NB4 (cell line): ENCODE measurements at regions not wholly inside any gene's neighbourhood (a gene's known extent, or its start where the extent isn't known, plus 50 kb on each side); places are given as distances from the start of the nearest gene placed in this dataset.

Experiments used
- MYC ChIP-seq: IDR thresholded peaks from 2 replicates; pipeline ENCODE4 v1.6.1; 2011; ENCODE audit warnings: low read depth, low read length
- POLR2A ChIP-seq: IDR thresholded peaks from 2 replicates; pipeline ENCODE4 v1.6.1; 2011; ENCODE audit warnings: mild to moderate bottlenecking; ENCODE audit not compliant: insufficient read length; ENCODE audit errors: extremely low read depth
- TF ChIP-seq, protein P1 (sequence below): IDR thresholded peaks from one replicate; pipeline ENCODE4 v1.5.1; 2012; ENCODE audit warnings: low read depth, low read length
- TF ChIP-seq, protein P2 (sequence below): IDR thresholded peaks from 2 replicates; pipeline ENCODE4 v1.6.1; 2011; ENCODE audit warnings: low read depth, low read length

DNA sequence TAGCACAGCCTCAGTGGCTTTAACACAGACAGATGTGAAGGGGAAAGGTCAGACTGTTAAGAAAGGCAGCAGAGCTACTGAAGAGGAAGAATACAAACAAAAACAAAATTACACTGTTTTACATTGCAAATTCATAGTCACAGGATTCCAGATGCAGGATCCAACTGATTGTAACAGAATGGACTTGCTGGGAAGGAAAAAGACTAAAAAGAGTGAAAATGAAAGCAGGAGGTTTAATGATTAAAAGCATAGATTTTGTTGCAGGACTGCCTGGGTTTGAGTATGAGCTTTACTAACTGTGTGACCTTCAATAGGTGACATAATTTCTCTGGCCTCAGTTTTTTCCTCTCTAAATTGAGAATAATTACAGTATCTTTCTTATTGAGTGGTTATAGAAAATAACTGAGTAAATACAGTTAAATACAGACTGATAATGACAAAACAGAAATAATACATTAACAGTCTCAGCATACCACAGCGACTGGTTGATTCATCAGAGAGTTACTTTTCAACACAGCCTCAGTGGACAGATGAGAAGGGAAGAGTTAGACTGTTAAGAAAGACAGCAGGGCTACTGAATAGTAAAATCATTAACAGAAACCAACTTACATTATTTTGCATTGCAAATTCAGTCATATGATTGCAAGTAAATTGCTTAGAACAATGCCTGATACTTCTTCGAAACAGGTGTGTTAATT lies 704.2 kb upstream of the TENM4 start:
- TF ChIP-seq, protein P1, sequence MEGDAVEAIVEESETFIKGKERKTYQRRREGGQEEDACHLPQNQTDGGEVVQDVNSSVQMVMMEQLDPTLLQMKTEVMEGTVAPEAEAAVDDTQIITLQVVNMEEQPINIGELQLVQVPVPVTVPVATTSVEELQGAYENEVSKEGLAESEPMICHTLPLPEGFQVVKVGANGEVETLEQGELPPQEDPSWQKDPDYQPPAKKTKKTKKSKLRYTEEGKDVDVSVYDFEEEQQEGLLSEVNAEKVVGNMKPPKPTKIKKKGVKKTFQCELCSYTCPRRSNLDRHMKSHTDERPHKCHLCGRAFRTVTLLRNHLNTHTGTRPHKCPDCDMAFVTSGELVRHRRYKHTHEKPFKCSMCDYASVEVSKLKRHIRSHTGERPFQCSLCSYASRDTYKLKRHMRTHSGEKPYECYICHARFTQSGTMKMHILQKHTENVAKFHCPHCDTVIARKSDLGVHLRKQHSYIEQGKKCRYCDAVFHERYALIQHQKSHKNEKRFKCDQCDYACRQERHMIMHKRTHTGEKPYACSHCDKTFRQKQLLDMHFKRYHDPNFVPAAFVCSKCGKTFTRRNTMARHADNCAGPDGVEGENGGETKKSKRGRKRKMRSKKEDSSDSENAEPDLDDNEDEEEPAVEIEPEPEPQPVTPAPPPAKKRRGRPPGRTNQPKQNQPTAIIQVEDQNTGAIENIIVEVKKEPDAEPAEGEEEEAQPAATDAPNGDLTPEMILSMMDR: no peak
- no peak for TF ChIP-seq POLR2A
- TF ChIP-seq, protein P2, sequence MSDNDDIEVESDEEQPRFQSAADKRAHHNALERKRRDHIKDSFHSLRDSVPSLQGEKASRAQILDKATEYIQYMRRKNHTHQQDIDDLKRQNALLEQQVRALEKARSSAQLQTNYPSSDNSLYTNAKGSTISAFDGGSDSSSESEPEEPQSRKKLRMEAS: no peak
- no peak for TF ChIP-seq MYC
